Endothelial cell of umbilical vein (primary cell): ENCODE measurements at regions not wholly inside any gene's neighbourhood (a gene's known extent, or its start where the extent isn't known, plus 50 kb on each side); places are given as distances from the start of the nearest gene placed in this dataset.

Experiments
- EZH2 ChIP-seq: IDR thresholded peaks from 2 replicates; pipeline ENCODE4 v1.6.1; 2012; ENCODE audit warnings: borderline replicate concordance, low read depth, mild to moderate bottlenecking, moderate library complexity, low read length, inconsistent platforms; ENCODE audit not compliant: severe bottlenecking
- FOS ChIP-seq: IDR thresholded peaks from 2 replicates; pipeline ENCODE4 v1.6.1; 2011; ENCODE audit warnings: mild to moderate bottlenecking, low read length, moderate library complexity, borderline replicate concordance; ENCODE audit not compliant: insufficient read depth
- JUN ChIP-seq: IDR thresholded peaks from 2 replicates; pipeline ENCODE4 v1.6.1; 2011; ENCODE audit warnings: borderline replicate concordance, low read depth; ENCODE audit not compliant: insufficient read length, insufficient read depth
- POLR2A ChIP-seq: IDR thresholded peaks from 2 replicates; pipeline ENCODE4 v1.6.1; 2012; ENCODE audit warnings: low read depth, mild to moderate bottlenecking, control low read depth, low read length
- TF ChIP-seq, protein P1 (sequence below), 2 donors: IDR thresholded peaks; 1 replicate in 1 of 2; 2 replicates in 1 of 2; pipeline ENCODE4 v1.5.1; 2011; ENCODE audit warnings: low read length in 2 of 2, mild to moderate bottlenecking in 2 of 2, moderate library complexity in 2 of 2, control low read depth in 1 of 2, inconsistent platforms in 1 of 2, low read depth in 1 of 2; ENCODE audit not compliant: insufficient read depth in 1 of 2; ENCODE audit errors: extremely low read depth in 1 of 2

DNA sequence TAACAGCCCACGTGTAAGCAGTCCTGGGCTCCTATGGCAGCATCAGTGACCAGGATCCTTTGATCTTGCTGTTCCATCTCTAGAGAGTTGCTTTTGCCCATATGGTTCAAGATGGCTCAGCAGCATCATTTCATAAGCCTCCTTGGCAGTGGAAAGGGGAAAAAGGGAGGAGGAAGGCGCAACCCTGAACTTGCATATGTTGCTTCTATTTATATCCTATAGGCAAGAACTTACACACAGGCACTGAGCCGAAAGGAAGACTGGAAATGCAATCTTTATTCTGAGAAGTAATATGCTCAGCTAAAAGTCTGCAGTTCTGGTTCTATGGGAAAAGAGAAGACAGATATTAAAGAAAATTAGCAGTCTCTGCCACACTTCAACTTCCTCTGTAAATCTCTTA, 167.7 kb upstream of the PLXNC1 start:
- TF ChIP-seq, protein P1, sequence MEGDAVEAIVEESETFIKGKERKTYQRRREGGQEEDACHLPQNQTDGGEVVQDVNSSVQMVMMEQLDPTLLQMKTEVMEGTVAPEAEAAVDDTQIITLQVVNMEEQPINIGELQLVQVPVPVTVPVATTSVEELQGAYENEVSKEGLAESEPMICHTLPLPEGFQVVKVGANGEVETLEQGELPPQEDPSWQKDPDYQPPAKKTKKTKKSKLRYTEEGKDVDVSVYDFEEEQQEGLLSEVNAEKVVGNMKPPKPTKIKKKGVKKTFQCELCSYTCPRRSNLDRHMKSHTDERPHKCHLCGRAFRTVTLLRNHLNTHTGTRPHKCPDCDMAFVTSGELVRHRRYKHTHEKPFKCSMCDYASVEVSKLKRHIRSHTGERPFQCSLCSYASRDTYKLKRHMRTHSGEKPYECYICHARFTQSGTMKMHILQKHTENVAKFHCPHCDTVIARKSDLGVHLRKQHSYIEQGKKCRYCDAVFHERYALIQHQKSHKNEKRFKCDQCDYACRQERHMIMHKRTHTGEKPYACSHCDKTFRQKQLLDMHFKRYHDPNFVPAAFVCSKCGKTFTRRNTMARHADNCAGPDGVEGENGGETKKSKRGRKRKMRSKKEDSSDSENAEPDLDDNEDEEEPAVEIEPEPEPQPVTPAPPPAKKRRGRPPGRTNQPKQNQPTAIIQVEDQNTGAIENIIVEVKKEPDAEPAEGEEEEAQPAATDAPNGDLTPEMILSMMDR (IDR thresholded peaks at IDR 0.05; ENCODE audit: extremely low read depth in 1 of 2, insufficient read depth in 1 of 2, low read depth in 1 of 2, low read length in 2 of 2), result no peak
- TF ChIP-seq FOS (no peak), POLR2A (no peak), JUN (no peak), EZH2 (no peak)
